NCI-H460 (cell line): ENCODE measurements at regions not wholly inside any gene's neighbourhood (a gene's known extent, or its start where the extent isn't known, plus 50 kb on each side); places are given as distances from the start of the nearest gene placed in this dataset.
"Not testable (repeated sequence)": the region's sequence is repeated elsewhere in the genome, so short reads cannot be mapped to it uniquely, and the experiment has no call there.

Source experiments
- DNase-seq: peaks from one replicate; pipeline ENCODE4 v3.0.0-alpha.2; 2016; ENCODE audit warnings: low read depth; ENCODE audit errors: extremely low read depth

GRCh38 chr1:166601650-166602278 lies 237.5 kb upstream of the POGK start:
- DNase-seq: no peak

DNA sequence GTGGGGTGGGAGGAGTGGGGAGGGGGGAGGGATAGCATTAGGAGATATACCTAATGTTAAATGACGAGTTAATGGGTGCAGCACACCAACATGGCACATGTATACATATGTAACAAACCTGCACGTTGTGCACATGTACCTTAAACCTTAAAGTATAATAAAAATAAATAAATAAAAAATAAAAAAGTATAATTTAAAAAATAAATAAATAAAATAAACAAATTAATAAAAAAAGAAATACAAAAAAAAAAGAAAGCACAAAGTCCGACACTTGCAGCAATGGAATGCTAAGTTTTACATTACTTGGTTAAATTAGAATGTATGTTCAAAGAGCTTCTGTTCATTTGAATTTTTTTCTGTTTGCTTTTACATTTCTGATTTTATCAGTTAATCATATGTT lies 236.5 kb upstream of the POGK start:
- DNase-seq: not testable (repeated sequence)

- DNase-seq: no peak
These were observed 236.0 kb upstream of the POGK start for GRCh38 chr1:166603296-166603695.

- DNase-seq: no peak
These were observed 234.1 kb upstream of the POGK start for GRCh38 chr1:166605137-166605536.

- no peak for DNase-seq
These were observed 226.4 kb upstream of the POGK start for GRCh38 chr1:166612886-166613285.

GRCh38 chr1:166616206-166616605 lies 223.1 kb upstream of the POGK start:
- no peak for DNase-seq

GRCh38 chr1:166626711-166627110 lies 212.6 kb upstream of the POGK start:
- DNase-seq: no peak

DNA sequence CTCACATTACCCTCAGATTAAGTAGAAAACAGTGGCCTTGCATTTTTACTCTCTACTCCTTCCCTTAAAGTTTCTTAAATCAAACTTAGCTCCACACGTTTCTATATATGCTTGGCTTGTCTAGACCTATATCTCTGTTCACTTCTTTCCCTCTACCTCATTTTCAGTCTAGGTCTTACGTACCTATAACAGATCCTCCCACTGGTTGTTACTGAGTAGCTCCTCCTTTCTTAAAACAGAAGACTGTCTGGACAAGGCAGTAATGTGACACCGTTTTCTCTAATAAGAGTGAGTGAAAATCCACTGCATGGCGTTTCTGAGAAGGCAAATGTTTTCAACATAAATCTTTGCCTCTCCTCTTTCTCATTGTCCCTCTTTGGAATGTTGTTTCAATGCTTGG lies 211.7 kb upstream of the POGK start:
- DNase-seq: no peak

- no peak for DNase-seq
These were observed 211.0 kb upstream of the POGK start for GRCh38 chr1:166628259-166628658.

DNA sequence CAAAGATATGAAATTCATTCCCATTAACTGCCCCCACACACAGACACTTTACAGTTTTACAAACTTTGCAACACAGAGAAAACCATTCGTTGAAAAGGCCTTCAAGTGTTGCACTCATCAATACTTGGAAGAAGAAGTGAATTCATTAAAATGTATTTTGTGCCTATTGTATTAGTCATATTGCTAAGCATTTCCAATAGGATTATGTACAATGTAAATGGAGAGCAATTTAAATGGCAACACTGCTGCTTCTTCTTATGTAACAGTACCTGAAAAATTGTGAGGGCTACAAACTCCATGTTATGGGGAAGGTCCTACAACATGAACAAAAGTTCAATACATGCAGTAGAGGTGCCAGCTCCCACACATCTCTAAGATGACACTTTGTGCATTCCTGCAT lies 209.3 kb upstream of the POGK start:
- no peak for DNase-seq

DNA sequence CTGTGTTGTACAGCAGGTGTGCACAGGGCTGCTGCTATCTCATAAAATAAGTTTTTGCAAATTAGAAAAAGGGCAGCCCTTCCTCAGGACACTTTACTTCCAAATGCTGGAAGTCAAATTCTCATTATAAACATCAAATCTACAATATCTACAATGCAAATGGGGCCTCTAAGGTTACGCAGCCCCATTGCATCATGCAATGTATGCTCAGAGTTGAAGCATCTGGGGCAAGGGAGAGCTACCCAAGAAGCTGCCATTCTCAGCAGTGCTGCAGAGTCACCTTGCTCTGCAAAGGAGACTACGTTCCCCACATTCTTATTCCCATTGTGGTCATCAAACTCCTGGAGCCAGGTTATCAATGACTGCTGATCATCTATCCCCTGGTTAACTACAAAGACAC lies 208.9 kb upstream of the POGK start:
- no peak for DNase-seq

GRCh38 chr1:166638137-166638536 lies 201.1 kb upstream of the POGK start:
- no peak for DNase-seq

DNA sequence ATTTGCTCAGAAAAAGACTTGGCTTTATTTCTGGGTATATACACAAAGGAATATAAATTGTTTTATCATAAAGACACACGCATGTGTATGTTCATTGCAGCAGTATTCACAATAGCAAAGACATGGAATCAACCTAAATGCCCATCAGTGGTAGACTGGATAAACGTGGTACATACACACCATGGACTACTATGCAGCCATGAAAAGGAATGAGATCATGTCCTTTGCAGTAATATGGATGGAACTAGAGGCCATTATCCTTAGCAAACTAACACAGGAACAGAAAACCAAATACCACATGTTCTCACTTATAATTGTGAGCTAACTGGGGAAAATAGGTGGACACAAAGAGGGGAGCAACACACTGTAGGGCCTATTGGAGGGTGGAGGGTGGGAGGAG lies 182.0 kb upstream of the POGK start:
- not testable (repeated sequence) for DNase-seq

- DNase-seq: not testable (repeated sequence)
These were observed 172.5 kb upstream of the POGK start for GRCh38 chr1:166666790-166667189.

DNA sequence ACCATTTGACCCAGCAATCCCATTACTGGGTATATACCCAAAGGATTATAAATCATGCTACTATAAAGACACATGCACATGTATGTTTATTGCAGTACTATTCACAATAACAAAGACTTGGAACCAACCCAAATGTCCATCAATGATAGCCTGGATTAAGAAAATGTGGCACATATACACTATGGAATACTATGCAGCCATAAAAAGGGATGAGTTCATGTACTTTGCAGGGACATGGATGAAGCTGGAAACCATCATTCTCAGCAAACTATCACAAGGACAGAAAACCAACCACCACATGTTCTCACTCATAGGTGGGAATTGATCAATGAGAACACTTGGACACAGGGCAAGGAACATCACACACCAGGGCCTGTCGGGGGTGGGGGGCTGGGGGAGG lies 171.7 kb upstream of the POGK start:
- DNase-seq: not testable (repeated sequence)

DNA sequence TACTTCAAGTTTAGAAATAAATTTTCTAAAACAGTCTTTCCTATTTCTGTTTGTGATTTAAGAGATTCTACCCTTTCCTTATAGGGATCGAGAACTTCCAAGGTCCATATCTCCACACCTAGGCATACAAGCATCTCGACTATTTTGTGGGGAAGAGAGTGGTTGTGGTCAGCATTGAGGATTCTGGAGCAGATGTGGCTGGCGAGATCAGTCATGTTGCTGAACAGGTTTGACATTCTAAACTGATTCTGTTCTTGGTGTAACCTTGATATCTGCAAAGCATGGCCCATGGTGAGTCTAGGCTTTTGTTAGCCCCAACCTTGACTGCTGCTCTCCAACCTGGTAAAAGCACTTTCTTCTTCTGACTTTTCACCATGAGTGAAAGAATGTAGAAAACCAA lies 167.6 kb upstream of the POGK start:
- no peak for DNase-seq

DNA sequence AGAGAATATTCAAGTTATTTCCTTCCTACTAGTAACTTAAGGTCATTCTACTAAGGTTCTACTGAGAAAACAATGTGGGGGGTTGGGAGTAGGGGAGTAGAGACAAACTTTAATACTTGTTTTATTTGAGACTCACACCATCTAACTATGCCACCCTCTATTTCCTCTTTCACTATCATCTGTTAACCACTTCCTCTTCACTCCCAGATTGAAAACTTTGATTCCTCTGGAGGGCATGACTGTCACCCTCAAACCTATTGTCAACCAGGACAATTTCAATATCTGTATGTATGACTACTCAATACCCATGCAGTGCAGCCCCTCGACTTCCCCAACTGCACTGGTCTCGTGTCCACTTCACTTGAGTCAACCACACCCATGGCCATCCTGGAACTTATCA lies 165.6 kb upstream of the POGK start:
- no peak for DNase-seq

DNA sequence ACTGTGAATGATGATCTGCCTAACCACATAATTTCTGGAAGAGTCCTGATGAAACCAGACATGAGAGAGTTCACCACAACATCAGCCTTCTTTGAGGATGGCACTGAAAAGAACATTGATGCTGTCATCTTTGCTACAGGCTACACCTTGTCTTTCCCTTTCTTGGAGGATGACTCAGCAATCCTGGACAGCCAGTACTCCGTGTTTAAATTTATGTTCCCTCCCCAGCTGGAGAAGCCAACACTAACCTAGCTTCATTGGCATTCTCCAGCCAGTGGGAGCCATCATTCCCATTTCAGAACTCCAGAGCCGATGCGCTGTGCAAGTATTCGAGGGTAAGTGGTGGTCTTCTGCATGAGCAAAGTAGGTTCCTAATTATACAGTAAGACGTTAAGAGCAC lies 164.1 kb upstream of the POGK start:
- DNase-seq: peak; percentile 18

DNA sequence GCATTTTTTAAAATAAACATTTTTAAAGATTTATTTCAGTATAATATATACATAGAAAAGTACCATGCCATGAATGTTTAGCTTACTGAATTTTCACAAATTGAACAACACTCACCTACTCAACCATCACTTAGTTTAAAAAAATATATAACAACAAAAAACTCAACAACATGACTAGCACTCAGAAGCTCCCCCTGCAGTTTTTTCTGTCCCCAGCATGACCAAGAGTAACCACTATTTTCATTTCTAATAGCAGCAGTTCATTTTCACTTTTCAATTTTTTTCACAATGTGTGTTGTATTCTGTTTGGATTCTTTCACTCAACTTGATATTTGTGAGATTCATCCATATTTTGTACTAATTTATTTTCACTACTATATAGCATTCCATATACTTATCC lies 162.3 kb upstream of the POGK start:
- no peak for DNase-seq

DNA sequence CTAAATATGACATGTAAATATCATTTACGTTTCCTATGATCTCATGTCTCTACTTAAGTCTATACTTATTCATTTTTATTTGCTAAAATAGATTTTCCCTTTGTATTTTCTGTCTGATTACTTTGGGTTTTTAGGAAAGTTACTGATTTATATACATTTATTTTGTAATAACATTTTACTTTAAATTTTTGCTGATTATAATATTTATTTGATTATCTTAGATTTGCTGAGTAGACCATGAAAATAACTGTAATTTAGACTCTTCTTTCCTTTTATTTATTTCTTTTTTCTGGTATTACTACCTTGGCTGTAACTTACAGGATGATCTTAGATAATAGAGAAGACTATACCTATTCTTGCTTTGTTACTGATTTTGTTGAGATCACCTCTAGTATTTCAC lies 159.9 kb upstream of the POGK start:
- no peak for DNase-seq

GRCh38 chr1:166682588-166682987 lies 156.7 kb upstream of the POGK start:
- no peak for DNase-seq

GRCh38 chr1:166684669-166685068 lies 154.6 kb upstream of the POGK start:
- not testable (repeated sequence) for DNase-seq

- DNase-seq: no peak
These were observed 154.1 kb upstream of the POGK start for GRCh38 chr1:166685200-166685599.
